HuH-7.5 (cell line): ENCODE measurements at regions not wholly inside any gene's neighbourhood (a gene's known extent, or its start where the extent isn't known, plus 50 kb on each side); places are given as distances from the start of the nearest gene placed in this dataset.
"Not testable (repeated sequence)": the region's sequence is repeated elsewhere in the genome, so short reads cannot be mapped to it uniquely, and the experiment has no call there.

ENCODE experiments used
- DNase-seq: peaks from one replicate; pipeline ENCODE4 v3.0.0; 2011; ENCODE audit warnings: low spot score

DNA sequence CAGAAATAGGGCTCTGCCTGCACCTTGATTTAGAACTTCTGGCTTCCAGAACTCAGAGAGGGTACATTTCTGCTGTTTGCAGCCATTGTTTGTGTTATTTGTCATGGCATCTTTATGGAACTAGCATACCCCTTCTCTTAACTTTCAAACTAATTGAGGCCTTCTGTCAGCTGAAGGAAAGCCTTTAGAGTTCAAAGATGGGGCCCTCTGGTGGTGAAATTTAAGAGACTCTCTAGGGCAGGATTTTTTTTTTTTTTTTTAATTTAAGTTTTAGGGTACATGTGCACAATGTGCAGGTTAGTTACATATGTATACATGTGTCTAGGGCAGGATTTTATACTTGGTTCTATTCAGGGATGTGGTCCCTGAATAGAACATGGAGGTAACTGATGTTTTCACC, 260.6 kb upstream of the LINC00305 start:
- no peak for DNase-seq

DNA sequence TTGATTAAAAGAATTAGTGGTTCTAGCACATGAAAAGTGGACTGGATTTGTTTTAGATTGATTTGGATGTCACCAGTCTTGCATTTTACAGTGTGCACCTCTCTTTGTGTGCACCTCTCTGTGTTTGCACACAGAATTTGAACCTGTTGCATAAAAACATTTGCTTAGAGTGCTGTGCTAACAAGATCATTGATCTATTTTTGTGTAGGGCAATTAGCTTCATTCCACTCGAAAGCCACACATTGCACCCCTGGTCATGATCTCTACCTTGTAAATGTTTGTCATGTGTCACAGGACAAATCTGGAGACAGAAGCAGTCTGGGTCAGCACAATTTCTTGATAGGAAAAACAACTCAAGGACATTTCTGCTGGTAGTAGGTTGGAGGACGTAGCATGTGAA, 258.7 kb upstream of the LINC00305 start:
- no peak for DNase-seq

DNA sequence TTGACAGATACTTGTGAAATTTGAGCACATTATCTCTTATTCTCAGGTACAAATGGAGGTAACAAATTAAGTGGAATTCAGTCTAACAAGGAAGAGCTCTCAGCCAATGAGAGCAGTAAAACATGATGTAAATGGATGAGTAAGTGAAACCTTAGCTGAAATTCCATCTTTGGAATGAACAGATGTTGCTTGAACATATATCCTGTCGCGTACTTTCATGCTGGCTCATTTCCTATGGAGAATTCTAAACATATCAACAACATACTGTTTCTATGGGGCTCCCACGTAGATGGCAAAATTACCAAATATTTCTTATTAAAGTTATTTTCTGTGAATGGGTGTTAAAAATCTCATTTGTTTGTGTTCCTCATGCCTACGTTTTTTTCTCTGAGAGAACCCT, 256.3 kb upstream of the LINC00305 start:
- no peak for DNase-seq

DNA sequence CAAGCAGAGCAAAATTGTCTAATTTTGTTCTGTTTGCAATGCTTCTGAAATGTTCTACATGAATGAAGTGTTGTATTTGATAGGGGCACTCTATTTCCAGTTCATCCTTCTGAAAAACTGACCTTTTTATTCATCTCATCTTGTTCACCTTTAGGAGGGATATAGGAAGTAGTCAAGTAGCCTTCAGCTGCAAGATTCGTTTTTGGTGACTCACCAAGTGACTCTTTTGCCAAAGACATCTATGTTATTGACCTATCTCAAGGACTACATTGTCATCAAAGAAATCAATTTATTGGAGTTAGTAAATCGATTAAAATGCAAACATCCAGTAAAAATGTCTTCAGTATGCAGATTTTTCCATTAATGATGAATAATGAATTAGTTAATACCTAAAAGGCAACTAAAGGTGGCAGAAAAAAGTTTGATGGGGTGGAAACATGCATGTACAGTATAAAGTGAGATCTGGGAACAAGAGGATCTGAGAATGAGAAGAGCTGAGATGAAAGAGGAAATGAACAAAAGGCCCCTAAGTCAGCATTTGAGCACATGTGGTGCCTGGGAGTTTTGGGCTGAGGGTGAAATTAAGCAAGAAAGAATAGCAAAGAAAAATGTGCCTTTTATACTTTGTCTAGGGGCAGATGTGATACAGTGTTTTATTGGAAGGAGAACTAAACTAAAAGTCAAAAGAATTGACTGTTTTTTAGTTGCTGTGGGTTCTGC, 255.1 kb upstream of the LINC00305 start:
- no peak for DNase-seq

DNA sequence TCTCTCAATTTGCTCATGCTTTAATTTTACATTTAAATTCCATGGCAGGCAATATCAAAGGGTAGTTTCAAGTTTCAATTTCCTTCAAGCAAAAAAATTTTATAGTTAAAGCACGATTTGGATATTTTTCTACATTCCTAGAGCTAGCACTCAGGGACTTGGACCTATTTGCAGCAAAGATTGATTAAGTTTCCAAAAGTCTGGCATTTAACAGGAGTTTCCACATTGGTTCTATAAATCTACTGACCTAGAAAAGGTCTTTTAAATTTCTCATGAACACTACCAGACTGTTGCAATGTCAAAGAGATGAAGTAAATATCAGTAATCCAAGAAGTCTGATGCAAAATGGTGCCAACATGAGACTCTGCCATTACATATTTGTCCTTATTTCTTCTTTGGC, 253.7 kb upstream of the LINC00305 start:
- no peak for DNase-seq

DNA sequence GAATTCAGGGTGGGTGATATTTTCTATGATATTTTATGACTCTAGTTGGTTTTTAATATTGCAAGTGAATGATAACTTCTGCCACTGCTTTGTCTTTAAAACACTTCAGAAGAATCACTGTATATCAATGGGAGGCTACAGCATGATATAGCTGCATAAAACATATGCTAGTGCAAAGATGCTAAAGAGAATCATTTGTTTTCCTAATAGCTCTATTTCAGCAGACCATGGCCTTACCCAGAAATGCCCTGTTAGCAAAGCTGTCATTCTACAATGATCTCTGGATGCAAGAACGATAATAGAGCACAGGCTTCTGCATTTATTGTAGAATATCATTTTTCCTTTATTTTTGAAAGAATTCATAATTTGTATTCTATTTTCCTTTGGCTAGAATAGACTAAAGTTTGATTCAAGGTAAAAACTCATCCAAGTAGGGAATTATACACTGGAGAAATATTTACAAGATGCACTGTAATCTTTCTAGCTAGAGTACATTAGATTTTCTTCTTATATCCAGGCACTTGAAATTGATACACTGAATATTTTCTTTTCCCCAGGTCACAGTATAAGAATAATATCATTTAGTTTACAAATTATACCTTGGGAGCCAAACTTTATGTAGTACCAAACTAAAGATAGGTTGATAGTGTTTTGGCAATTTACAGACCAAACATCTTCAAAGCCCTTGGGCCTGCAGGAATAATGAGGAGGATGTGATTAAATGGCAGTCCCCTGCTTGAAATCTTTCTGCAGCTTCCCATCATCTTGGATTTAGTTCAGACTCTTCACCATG, 252.6 kb upstream of the LINC00305 start:
- DNase-seq: no peak

DNA sequence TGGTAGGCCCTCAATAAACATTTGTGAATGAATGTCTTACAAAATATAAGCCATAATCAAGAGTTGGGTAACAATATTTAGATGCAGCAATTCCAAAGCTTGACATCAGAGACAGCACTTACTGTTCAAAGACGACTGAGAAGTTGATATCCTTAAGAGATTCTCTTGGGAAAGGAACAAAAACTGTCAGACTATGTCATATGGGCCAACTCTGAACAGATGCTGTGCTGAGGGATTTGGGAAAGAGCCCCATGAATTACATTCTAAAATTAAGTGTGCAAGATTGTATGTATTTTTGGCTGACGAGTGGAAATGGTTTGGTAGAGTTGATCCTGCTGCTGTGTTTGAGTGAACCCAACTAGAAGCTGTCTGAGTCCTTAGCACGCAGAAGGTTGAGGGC, 250.7 kb upstream of the LINC00305 start:
- DNase-seq: no peak

DNA sequence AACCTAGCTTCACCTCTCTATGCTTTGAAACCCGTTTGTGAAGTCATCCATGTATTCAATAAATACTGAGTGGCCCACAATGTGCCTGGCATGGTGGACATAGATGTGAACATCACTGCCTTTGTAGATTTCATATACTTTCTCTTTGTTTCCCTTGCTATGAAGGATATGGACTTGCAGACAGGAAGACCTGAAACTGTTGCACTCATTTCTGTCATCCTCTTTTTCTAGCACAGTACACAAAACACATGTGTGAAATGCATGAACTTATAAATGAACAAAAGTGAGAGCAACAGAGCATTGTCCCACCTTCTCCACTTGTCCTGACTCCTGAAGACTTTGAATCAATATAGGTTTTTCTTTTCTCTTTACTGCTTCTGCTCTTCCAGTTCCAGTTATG, 249.4 kb upstream of the LINC00305 start:
- no peak for DNase-seq

DNA sequence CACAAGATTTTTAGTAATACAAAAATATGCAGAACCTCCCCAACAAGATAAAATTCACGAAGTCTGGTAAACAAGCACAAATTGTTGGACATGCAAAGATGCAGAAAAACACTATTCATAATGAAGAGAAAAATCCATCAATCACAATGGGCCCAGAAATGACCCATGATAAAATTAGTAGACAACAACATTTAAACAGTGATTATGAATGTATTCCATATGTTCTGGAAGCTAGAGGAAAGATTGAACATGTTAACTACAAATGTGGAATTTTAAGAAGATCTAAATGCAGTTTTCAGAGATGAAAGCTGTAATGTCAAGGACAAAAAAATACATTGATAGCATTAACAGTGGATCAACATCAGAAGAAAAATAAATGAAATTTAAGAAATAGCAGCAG, 243.3 kb upstream of the LINC00305 start:
- no peak for DNase-seq

DNA sequence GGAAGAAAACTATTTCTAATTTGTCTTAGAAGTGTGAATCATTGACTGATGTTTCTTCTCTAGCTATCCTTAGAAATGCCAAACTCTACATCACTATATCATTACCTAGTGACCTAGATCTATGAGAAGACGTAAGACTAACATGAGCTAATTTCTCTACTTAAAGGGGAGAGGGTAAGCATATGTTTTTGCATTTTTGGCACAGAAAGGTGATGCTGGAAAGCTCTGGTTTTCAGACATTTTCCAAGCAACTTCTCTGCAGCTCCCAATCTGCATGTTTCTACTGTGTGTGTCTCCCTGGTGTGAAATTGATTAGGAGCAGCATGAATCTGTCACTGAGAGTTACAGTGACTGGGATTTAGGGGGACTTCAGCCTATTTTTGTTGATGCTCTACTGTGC, 235.2 kb upstream of the LINC00305 start:
- no peak for DNase-seq

DNA sequence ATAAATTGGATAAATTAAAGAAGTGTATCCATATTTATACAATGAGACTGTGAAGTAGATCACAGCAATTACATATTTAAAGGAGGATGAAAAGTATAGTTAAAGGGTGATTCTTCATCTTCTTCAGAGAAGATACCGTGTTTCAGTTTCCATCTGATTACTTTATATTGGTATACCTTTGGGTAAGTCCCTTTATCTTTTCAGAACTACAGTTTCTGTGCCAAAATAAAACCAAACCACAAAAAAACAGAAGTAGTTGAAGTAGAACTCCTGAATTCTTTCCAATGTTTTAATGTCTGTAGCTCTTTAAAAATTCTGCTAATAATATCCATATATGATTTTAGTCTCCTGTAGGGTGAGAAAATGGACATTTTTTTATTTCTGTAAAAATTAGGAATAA, 231.2 kb upstream of the LINC00305 start:
- no peak for DNase-seq

DNA sequence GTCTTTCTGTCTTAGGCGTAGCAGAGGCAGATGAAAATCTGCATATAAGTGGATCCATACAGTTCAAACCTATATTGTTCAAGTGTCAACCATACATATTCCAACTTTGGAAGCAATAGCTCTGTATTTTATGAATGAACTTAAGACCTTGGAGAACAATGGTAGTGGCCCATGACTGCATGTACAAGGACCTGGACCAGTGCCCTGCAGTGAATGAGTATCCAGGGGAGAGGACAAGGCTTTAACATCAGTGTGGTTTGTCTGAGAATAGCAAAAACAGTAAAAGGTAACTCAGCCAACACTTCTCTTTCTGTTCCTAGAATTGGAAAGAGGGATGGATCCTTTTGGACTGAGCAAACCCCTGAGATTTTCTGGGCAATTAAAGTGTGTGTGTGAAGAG, 230.8 kb upstream of the LINC00305 start:
- no peak for DNase-seq

DNA sequence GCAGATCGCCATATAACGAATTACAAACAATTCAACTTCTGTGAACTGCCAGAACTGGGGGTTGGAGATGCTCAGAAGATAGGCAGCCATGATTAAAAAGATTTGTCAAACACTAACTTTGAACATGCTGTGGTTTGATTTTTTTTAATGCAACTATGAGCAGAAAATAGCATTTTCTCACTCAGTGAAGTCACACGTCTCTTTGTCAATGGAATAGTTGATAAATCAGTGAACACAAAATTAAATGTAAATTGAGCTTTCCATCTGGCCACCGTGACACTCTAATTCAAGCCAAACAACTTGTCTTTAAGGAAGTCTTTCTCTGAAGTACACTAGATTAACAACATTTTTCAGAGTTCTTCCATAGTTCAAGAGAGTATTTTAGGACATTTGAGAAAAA, 228.6 kb upstream of the LINC00305 start:
- no peak for DNase-seq

DNA sequence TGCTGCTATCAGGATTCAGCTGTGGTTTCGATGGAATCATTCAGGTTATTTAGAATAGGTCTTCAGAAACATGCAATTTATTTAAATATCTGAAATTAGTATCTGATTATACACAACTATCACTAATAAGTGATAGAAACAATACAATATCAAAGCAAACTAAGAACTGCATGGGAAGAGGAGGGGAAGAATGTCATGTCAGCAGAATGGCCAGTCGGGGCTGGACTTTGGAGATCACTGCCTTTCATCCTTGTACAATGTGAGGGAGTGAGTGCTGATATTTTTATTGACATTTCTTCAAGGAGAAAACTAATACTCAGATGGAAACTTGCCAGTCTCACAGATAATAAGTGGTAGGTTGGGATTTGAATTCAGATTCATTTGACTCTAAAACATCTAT, 224.0 kb upstream of the LINC00305 start:
- no peak for DNase-seq

DNA sequence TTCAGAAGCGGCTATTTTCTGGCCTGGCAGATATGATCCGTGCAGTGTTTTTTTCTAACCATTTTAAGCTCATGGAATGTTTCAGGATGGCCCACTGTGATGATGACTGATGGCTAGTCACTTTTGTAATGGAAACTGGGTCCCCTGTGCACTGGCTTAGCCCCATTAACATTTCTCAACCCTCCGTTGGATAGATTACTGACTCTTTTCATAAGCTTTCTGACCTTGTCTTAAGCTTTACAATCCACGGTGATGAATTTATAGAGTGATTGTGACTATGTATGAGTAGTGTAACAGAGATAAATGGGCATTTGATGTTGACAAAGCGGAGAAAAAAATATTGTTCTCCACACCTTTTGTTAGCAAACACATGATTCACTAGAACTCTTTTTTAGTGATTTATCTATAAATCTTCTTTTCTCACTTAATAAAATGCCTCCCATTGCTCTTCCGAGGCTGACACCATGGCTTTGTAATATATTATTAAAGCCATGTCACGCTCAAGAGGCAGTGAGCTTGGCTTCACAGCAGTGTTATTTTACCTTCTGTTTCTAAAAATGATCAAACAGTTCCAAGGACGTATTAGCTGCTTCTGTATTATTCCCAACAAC, 221.0 kb upstream of the LINC00305 start:
- not testable (repeated sequence) for DNase-seq

DNA sequence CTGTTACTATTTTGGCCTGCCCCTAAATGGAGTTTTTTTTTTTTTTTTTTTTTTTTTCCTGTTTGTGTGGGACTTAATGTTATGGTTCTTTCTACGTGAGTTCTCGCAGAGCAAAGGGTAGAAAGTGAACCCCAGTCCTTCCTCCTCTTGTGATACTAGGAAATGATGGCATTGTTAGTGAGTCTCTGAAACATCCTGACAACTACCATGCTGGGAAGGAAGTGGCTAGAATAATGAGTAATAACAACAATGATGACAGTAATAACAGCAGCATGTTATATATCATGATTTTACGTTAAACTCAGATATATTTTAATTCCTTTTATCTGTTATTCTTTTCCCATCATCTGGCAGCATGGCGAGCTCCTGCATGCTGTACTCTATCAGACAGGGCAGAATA, 216.2 kb upstream of the LINC00305 start:
- no peak for DNase-seq

DNA sequence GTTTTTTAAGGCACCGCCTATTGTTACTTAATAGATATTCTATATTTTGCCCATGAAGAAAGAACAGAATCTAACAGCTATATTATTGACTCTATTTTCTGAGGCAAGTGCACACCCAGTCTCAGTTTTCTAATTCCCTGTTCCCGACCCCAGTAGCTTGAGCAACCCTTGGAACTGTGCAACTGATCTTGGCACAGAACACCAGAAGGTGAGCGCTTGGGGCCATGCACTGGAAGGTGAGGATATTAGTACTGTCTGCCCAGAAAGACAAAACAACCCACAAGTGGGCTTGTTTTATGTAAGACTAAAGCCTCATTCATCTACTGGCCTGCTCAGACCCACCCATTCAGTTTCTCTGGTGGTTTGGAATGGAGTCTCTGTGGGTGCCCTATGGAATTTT, 188.8 kb upstream of the LINC00305 start:
- DNase-seq: no peak

DNA sequence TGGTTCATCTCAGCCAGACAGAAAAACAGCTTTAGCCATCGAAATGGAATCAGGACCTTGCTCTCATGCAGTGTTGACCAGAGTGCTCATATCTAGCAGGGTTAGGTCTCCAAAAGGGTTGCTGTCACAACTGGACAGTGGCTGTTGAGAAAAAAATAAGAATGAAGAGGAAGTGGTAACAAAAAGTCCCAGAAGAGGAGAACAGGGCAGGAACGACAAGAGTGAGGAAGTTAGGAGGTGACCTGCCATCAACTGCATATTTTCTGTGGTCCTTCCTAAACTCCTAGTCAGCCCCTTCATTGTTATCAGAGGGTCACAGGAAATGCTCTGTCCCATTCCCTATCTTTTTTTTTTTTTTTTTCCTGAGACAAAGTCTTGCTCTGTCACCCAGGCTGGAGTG, 188.1 kb upstream of the LINC00305 start:
- no peak for DNase-seq

DNA sequence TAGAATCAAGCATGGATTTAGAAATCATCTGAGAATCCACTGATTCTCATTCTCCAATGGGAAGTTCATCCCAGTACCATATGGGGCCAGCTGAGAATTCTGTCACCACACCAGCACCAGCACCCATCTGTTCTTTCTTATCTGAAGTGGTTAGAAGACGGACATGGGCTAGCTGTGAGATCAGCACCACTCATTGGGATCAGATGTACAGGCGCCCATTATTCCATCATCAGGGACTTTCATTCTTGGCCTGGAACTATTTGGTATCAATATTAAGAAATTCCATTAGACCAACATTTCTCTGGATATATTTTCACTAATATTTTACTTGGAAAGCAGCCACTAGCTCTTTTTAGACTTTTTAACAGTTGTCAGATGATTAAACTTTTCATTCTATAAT, 185.9 kb upstream of the LINC00305 start:
- no peak for DNase-seq

DNA sequence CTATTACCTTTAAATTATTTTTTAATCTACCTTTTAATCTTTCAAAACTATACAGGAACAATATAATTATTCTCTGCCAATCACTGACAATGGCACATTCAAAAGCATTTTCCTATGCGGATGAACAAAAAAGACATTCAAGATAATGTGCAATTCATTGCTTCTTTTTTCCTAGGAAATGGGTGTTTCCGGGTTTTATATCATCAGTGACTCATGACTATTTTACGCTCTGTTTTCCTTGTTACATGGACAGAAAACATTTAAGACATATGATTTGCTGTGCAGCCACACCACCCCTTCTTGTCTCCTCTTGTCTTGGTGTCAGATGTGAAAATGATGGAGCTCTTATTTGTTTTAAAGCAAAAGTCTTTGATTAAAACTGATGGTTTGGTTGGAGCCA, 184.7 kb upstream of the LINC00305 start:
- DNase-seq: no peak

DNA sequence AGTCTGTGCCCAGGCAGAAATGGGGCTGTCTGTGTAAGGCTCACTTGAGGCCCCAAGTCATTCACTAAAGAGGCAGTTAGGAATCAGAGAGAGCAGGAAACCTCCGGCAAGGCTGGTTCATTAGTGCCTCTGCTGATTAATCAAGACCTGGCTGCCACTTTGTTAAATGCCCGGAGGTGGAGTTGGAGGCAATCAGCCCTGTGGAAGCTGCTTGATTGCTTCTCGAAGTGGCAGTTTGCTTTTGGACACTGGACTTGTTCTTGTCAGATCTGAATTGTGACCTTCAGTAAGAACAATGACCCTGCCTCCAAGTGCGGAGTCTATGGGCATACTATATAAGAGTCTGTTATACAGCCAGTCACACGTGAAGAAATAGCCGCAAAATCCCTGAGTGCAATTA, 183.9 kb upstream of the LINC00305 start:
- no peak for DNase-seq

DNA sequence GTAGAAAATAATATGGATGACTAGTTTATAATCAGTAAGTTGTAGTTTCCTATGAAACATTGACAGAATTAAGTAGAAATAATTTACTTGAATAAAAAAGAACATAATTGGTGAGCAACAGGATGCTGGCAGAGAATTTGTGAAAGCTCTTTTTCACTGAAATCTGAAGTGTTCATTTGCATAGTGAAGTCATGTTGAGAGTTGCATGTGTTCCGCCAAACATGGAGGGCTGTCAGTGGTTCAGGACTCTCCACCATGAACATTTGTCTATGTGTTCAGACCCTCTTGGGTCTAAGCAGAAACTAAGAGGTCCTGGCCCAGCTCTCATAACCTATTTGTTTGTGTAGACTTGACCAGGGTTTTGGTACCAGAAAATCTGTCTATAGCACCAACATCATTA, 182.5 kb upstream of the LINC00305 start:
- DNase-seq: no peak

DNA sequence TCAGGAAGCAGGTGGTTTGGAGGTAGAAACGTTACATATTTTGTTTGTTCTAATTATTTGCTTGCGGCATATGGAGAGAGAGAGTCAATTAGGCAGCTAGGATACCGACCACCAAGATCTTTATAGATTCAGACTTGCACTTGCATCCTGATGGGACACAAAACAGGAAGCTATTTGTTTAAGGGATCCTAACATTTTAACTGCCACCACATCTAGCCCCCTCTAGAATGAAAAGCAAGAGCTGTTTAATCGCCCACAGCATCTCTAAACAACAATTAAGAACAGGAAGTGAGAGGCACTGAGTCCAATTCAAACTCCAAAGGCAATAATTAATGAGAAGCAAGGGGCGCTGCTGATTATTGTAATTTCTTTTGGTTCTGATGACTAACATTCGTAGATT, 182.0 kb upstream of the LINC00305 start:
- DNase-seq: no peak
